ENCODE measurements at regions not wholly inside any gene's neighbourhood (a gene's known extent, or its start where the extent isn't known, plus 50 kb on each side); places are given as distances from the start of the nearest gene placed in this dataset.
"Not testable (repeated sequence)": the region's sequence is repeated elsewhere in the genome, so short reads cannot be mapped to it uniquely, and the experiment has no call there.

GRCh38 chr14:83611491-83611890, 1918.5 kb upstream of the FLRT2 start:
- Mint-ChIP-seq H3K9me3 (peaks cover 0 to 21% (median 7%) of the 10 kb centered on the region in 11 donors), H3K27me3 (no peaks in the 10 kb centered on the region), H3K4me3 (no peak overlapping the region), H3K4me1 (no peaks in the 10 kb centered on the region), H3K36me3 (no peaks in the 10 kb centered on the region), H3K27ac (no peak overlapping the region)
- H3K27ac ChIP-seq (ENCODE audit: low read depth, low read length): no peak overlapping the region
- ATAC-seq (no peak), DNase-seq (no peak)
- ChIA-PET CTCF (no interaction called here), POLR2A (no interaction called here)
- H3K4me3 ChIP-seq (ENCODE audit: low read length): no peak overlapping the region
- H3K4me1 ChIP-seq (ENCODE audit: control insufficient read depth in 2 of 2, insufficient read depth in 2 of 2, low read length in 2 of 2): no peaks in the 10 kb centered on the region
- no peaks in the 10 kb centered on the region for H3K36me3 ChIP-seq (ENCODE audit: control insufficient read depth in 2 of 3, insufficient read depth in 3 of 3, low read length in 3 of 3)
- H3K27me3 ChIP-seq (ENCODE audit: control insufficient read depth in 2 of 2, insufficient read depth in 2 of 2, low read length in 2 of 2): no peaks in the 10 kb centered on the region
- intact Hi-C loops (cut with micrococcal nuclease): no loop called here
- no peaks in the 10 kb centered on the region for H3K9me3 ChIP-seq (ENCODE audit: control insufficient read depth in 2 of 3, low read length in 3 of 3)

GRCh38 chr14:83611906-83612390, 1918.0 kb upstream of the FLRT2 start:
- CTCF ChIA-PET: no interaction called here
- intact Hi-C loops (cut with micrococcal nuclease): no loop called here

DNA sequence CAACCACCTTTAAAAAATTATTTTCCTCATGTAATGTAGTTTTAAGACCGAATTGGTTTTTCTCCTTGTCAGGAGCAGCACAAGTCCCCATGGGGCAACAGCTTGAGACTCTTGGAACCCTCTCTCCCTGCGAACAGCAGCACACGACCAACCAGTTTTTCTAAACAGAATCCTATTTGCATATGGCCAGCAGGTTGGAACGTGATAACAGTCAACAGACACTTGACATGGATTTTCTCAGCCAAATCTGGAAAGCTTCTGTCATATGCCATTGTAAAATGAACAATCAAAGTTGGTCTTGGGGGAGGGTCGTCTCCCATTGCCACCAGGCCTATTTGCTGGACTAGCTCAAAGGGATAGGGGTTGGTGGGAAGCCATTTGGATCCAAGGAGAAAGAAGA, 1915.0 kb upstream of the FLRT2 start:
- Histone ChIP-seq H3K4me1 (ENCODE audit: control insufficient read depth in 2 of 2, insufficient read depth in 2 of 2, low read length in 2 of 2) (no peaks in the 10 kb centered on the region), H3K27ac (ENCODE audit: low read depth, low read length) (no peak overlapping the region), H3K27me3 (ENCODE audit: control insufficient read depth in 2 of 2, insufficient read depth in 2 of 2, low read length in 2 of 2) (no peaks in the 10 kb centered on the region), H3K4me3 (ENCODE audit: low read length) (no peak overlapping the region), H3K9me3 (ENCODE audit: control insufficient read depth in 2 of 3, low read length in 3 of 3) (no peaks in the 10 kb centered on the region), H3K36me3 (ENCODE audit: control insufficient read depth in 2 of 3, insufficient read depth in 3 of 3, low read length in 3 of 3) (no peaks in the 10 kb centered on the region)
- no peak for DNase-seq
- no peaks in the 10 kb centered on the region for H3K4me1 Mint-ChIP-seq
- H3K27me3 Mint-ChIP-seq: no peaks in the 10 kb centered on the region
- peaks cover 0 to 29% (median 7%) of the 10 kb centered on the region in 11 donors for H3K9me3 Mint-ChIP-seq
- ATAC-seq: no peak
- intact Hi-C loops (cut with micrococcal nuclease): no loop called here
- H3K27ac Mint-ChIP-seq: no peak overlapping the region
- no peaks in the 10 kb centered on the region for H3K36me3 Mint-ChIP-seq
- ChIA-PET POLR2A (no interaction called here), CTCF (no interaction called here)
- no peak overlapping the region for H3K4me3 Mint-ChIP-seq

More at GRCh38 chr14:83611906-83612390, 1918.0 kb upstream of the FLRT2 start:
- Histone ChIP-seq H3K27ac (ENCODE audit: low read depth, low read length) (no peak overlapping the region), H3K36me3 (ENCODE audit: control insufficient read depth in 2 of 3, insufficient read depth in 3 of 3, low read length in 3 of 3) (no peaks in the 10 kb centered on the region), H3K4me1 (ENCODE audit: control insufficient read depth in 2 of 2, insufficient read depth in 2 of 2, low read length in 2 of 2) (no peaks in the 10 kb centered on the region), H3K27me3 (ENCODE audit: control insufficient read depth in 2 of 2, insufficient read depth in 2 of 2, low read length in 2 of 2) (no peaks in the 10 kb centered on the region), H3K4me3 (ENCODE audit: low read length) (no peak overlapping the region), H3K9me3 (ENCODE audit: control insufficient read depth in 2 of 3, low read length in 3 of 3) (no peaks in the 10 kb centered on the region)
- DNase-seq (no peak), ATAC-seq (no peak)
- H3K4me3 Mint-ChIP-seq: no peak overlapping the region
- peaks cover 0 to 16% (median 4%) of the 10 kb centered on the region in 11 donors for H3K9me3 Mint-ChIP-seq
- no peaks in the 10 kb centered on the region for H3K36me3 Mint-ChIP-seq
- no peak overlapping the region for H3K27ac Mint-ChIP-seq
- H3K4me1 Mint-ChIP-seq: no peaks in the 10 kb centered on the region
- POLR2A ChIA-PET: no interaction called here
- H3K27me3 Mint-ChIP-seq: no peaks in the 10 kb centered on the region

DNA sequence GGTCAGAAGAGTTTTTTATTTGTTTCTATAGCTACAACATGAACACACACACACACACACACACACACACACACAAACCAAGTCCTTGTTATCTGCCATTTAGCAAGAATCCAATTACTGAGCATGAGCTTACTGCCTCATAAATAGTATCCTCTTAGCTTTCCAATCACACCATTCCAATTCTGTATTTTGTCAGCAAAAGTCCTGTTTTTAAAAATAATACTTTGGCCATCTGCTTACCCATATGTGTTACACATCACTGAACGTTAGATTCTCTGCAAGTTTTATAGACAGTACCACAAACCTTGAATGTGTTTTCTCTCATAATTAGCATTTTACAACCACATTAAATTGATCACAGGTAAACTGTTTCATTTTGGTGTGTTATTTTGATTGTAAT, 1905.4 kb upstream of the FLRT2 start:
- ATAC-seq (no peak), DNase-seq (no peak)
- no peaks in the 10 kb centered on the region for H3K4me1 ChIP-seq (ENCODE audit: control insufficient read depth in 2 of 2, insufficient read depth in 2 of 2, low read length in 2 of 2)
- H3K9me3 ChIP-seq (ENCODE audit: control insufficient read depth in 2 of 3, low read length in 3 of 3): no peaks in the 10 kb centered on the region
- no peaks in the 10 kb centered on the region for H3K27me3 ChIP-seq (ENCODE audit: control insufficient read depth in 2 of 2, insufficient read depth in 2 of 2, low read length in 2 of 2)
- no peak overlapping the region for H3K4me3 ChIP-seq (ENCODE audit: low read length)
- H3K27me3 Mint-ChIP-seq: no peaks in the 10 kb centered on the region
- intact Hi-C loops (cut with micrococcal nuclease): no loop called here
- ChIA-PET CTCF (no interaction called here), POLR2A (no interaction called here)
- no peaks in the 10 kb centered on the region for H3K36me3 Mint-ChIP-seq
- H3K4me3 Mint-ChIP-seq: no peak overlapping the region
- no peak overlapping the region for H3K27ac Mint-ChIP-seq
- H3K27ac ChIP-seq (ENCODE audit: low read depth, low read length): no peak overlapping the region
- H3K4me1 Mint-ChIP-seq: no peaks in the 10 kb centered on the region
- H3K9me3 Mint-ChIP-seq: peaks cover 0 to 24% (median 13%) of the 10 kb centered on the region in 11 donors
- no peaks in the 10 kb centered on the region for H3K36me3 ChIP-seq (ENCODE audit: control insufficient read depth in 2 of 3, insufficient read depth in 3 of 3, low read length in 3 of 3)

DNA sequence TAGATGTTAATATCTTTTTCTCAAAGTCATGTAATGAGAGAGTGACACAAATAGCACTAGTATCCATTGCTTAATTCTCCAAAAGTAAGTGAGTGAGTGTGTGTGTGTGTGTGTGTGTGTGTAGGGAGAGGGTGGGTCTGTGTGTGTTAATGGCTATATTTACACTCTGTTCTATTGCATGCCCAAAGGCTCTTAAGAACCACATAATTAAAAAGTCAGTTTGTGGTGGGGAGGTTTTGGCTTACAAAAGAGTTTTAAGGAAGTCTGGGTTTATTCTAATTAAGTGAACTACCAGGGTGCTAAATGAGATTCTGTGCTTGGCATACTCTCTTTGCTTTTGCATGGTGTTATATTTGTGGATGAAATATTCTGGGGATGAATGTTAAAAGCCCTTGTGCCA, 1897.6 kb upstream of the FLRT2 start:
- H3K36me3 ChIP-seq (ENCODE audit: control insufficient read depth in 2 of 3, insufficient read depth in 3 of 3, low read length in 3 of 3): no peaks in the 10 kb centered on the region
- CTCF ChIA-PET: no interaction called here
- no peaks in the 10 kb centered on the region for H3K4me1 ChIP-seq (ENCODE audit: control insufficient read depth in 2 of 2, insufficient read depth in 2 of 2, low read length in 2 of 2)
- Mint-ChIP-seq H3K4me3 (no peak overlapping the region), H3K4me1 (no peaks in the 10 kb centered on the region), H3K27ac (no peak overlapping the region), H3K9me3 (peaks cover 0 to 33% (median 8%) of the 10 kb centered on the region in 11 donors), H3K27me3 (no peaks in the 10 kb centered on the region), H3K36me3 (no peaks in the 10 kb centered on the region)
- no peak overlapping the region for H3K27ac ChIP-seq (ENCODE audit: low read depth, low read length)
- H3K9me3 ChIP-seq (ENCODE audit: control insufficient read depth in 2 of 3, low read length in 3 of 3): no peaks in the 10 kb centered on the region
- intact Hi-C loops (cut with micrococcal nuclease): no loop called here
- no peaks in the 10 kb centered on the region for H3K27me3 ChIP-seq (ENCODE audit: control insufficient read depth in 2 of 2, insufficient read depth in 2 of 2, low read length in 2 of 2)
- ATAC-seq: no peak
- POLR2A ChIA-PET: no interaction called here
- DNase-seq: no peak
- H3K4me3 ChIP-seq (ENCODE audit: low read length): no peak overlapping the region

- CTCF ChIA-PET: no interaction called here
- peaks cover 0 to 17% (median 8%) of the 10 kb centered on the region in 11 donors for H3K9me3 Mint-ChIP-seq
Measured at GRCh38 chr14:83638748-83639504, 1891.0 kb upstream of the FLRT2 start.

GRCh38 chr14:83639505-83639875, 1890.5 kb upstream of the FLRT2 start:
- DNase-seq; H3K27ac ChIP-seq (ENCODE audit: low read depth, low read length); ATAC-seq; H3K4me3 ChIP-seq (ENCODE audit: low read length); POLR2A ChIA-PET; H3K27me3 Mint-ChIP-seq; H3K4me3 Mint-ChIP-seq; H3K9me3 ChIP-seq (ENCODE audit: control insufficient read depth in 2 of 3, low read length in 3 of 3); H3K4me1 ChIP-seq (ENCODE audit: control insufficient read depth in 2 of 2, insufficient read depth in 2 of 2, low read length in 2 of 2); H3K27me3 ChIP-seq (ENCODE audit: control insufficient read depth in 2 of 2, insufficient read depth in 2 of 2, low read length in 2 of 2); H3K36me3 ChIP-seq (ENCODE audit: control insufficient read depth in 2 of 3, insufficient read depth in 3 of 3, low read length in 3 of 3); H3K4me1 Mint-ChIP-seq; intact Hi-C loops (cut with micrococcal nuclease); H3K36me3 Mint-ChIP-seq; H3K27ac Mint-ChIP-seq; CTCF ChIA-PET: not testable (repeated sequence)
- H3K9me3 Mint-ChIP-seq: peaks cover 0 to 17% (median 7%) of the 10 kb centered on the region in 11 donors

More at GRCh38 chr14:83638748-83639504, 1891.0 kb upstream of the FLRT2 start:
- no peak for DNase-seq
- H3K36me3 Mint-ChIP-seq: no peaks in the 10 kb centered on the region
- no peak overlapping the region for H3K4me3 ChIP-seq (ENCODE audit: low read length)
- H3K27ac ChIP-seq (ENCODE audit: low read depth, low read length): no peak overlapping the region
- H3K36me3 ChIP-seq (ENCODE audit: control insufficient read depth in 2 of 3, insufficient read depth in 3 of 3, low read length in 3 of 3): no peaks in the 10 kb centered on the region
- no peaks in the 10 kb centered on the region for H3K4me1 ChIP-seq (ENCODE audit: control insufficient read depth in 2 of 2, insufficient read depth in 2 of 2, low read length in 2 of 2)
- ATAC-seq: no peak
- H3K27me3 Mint-ChIP-seq: no peaks in the 10 kb centered on the region
- no peaks in the 10 kb centered on the region for H3K4me1 Mint-ChIP-seq
- H3K27me3 ChIP-seq (ENCODE audit: control insufficient read depth in 2 of 2, insufficient read depth in 2 of 2, low read length in 2 of 2): no peaks in the 10 kb centered on the region
- no peak overlapping the region for H3K4me3 Mint-ChIP-seq
- POLR2A ChIA-PET: no interaction called here
- no peaks in the 10 kb centered on the region for H3K9me3 ChIP-seq (ENCODE audit: control insufficient read depth in 2 of 3, low read length in 3 of 3)
- intact Hi-C loops (cut with micrococcal nuclease): no loop called here
- no peak overlapping the region for H3K27ac Mint-ChIP-seq

Data from naive thymus-derived CD4-positive, alpha-beta T cell (primary cell).